ENCODE measurements at regions not wholly inside any gene's neighbourhood (a gene's known extent, or its start where the extent isn't known, plus 50 kb on each side); places are given as distances from the start of the nearest gene placed in this dataset.

- no peak overlapping the region for H3K4me2 ChIP-seq (ENCODE audit: control insufficient read depth, extremely low read depth, insufficient read depth, low read depth, low read length)
- H3K36me3 ChIP-seq (ENCODE audit: control insufficient read depth in 2 of 2, extremely low read depth in 1 of 2, insufficient read depth in 2 of 2, low read length in 2 of 2): no peaks in the 10 kb centered on the region
- DNase-seq (ENCODE audit: low read depth, low spot score): no peak
- H3K4me1 ChIP-seq (ENCODE audit: control insufficient read depth, extremely low read depth, insufficient read depth, low read length): no peaks in the 10 kb centered on the region
- no peak overlapping the region for H3K27ac ChIP-seq (ENCODE audit: control insufficient read depth, insufficient read depth, low read length)
- no peak overlapping the region for H3K4me3 ChIP-seq (ENCODE audit: control insufficient read depth in 2 of 3, extremely low read depth in 1 of 3, insufficient read depth in 2 of 3, low read depth in 1 of 3, low read length in 3 of 3)
- H3K9me1 ChIP-seq (ENCODE audit: control insufficient read depth, extremely low read depth, insufficient read depth, low read length): no peaks in the 10 kb centered on the region
- no peaks in the 10 kb centered on the region for H3K79me2 ChIP-seq (ENCODE audit: control insufficient read depth, insufficient read depth, low read length)
- peaks cover 5% of the 10 kb centered on the region for H3K27me3 ChIP-seq (ENCODE audit: control insufficient read depth, extremely low read depth, insufficient read depth, low read length)
- no peak overlapping the region for H3K9ac ChIP-seq (ENCODE audit: control insufficient read depth, extremely low read depth, insufficient read depth, low read length)
- TF ChIP-seq EZH2 (IDR thresholded peaks at IDR 0.05; ENCODE audit: low read length) (no peak), CTCF (optimal IDR thresholded peaks at IDR 0.05 in 1 of 3, IDR thresholded peaks at IDR 0.05 in 1 of 3, conservative IDR thresholded peaks at IDR 0.05 in 1 of 3; ENCODE audit: extremely low read depth in 1 of 3, insufficient read depth in 2 of 3, low read length in 3 of 3) (no peak)
- no peak for FAIRE-seq
- no peak overlapping the region for H2AFZ ChIP-seq (ENCODE audit: control insufficient read depth, low read length)
- H3K9me3 ChIP-seq (ENCODE audit: control insufficient read depth, low read depth, low read length): no peaks in the 10 kb centered on the region
- no peaks in the 10 kb centered on the region for H4K20me1 ChIP-seq (ENCODE audit: control insufficient read depth, extremely low read depth, insufficient read depth, low read length)
- dilution Hi-C loops (cut with MboI; ENCODE audit: extremely low pct_ligation_motif_present, low sequenced_read_pairs): no loop called here
These were observed 66.6 kb upstream of the NXT1 start for GRCh38 chr20:23284009-23284408.

DNA sequence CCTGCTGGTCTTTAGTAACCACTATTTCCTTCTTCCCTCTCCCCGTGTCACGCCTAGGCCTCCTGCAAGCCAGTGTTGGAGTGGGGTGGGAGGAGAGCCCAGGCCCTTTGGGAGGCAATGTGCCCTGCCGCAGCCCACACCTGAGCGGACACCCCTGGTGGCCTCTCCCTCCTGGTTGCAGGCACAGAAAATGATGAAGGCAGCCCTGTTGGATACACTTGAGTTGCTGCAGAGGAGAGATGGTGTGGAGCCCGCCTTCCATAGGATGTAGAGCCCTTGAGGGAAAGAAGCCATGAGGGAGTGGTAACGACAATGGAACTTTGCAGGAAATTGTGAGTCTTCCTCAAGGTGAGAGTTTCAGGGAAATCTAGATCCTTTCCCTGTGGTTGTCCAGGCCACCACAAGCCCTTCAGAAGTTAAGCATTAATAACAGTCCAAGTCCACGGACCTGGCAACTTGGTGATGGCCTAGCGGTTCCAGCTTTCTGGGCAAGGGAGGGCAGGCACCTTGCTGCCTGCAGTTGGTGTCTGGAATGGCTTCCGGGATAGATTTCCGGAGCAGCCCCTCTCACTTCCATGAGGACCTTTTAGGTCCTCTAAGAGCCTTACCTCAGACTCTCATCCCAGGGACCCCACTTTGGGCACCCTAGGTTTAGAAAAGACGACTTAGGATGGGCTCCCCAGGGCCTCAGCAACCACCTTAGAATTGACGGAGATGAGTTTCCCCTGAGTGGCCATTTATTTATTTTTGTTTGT is 67.3 kb upstream of the NXT1 start:
- Histone ChIP-seq H4K20me1 (ENCODE audit: control insufficient read depth, extremely low read depth, insufficient read depth, low read length) (no peaks in the 10 kb centered on the region), H3K27me3 (ENCODE audit: control insufficient read depth, extremely low read depth, insufficient read depth, low read length) (peaks cover 5% of the 10 kb centered on the region), H3K36me3 (ENCODE audit: control insufficient read depth in 2 of 2, extremely low read depth in 1 of 2, insufficient read depth in 2 of 2, low read length in 2 of 2) (no peaks in the 10 kb centered on the region), H3K79me2 (ENCODE audit: control insufficient read depth, insufficient read depth, low read length) (no peaks in the 10 kb centered on the region), H3K4me1 (ENCODE audit: control insufficient read depth, extremely low read depth, insufficient read depth, low read length) (no peaks in the 10 kb centered on the region), H3K4me2 (ENCODE audit: control insufficient read depth, extremely low read depth, insufficient read depth, low read depth, low read length) (no peak overlapping the region), H3K9me1 (ENCODE audit: control insufficient read depth, extremely low read depth, insufficient read depth, low read length) (no peaks in the 10 kb centered on the region), H3K4me3 (ENCODE audit: control insufficient read depth in 2 of 3, extremely low read depth in 1 of 3, insufficient read depth in 2 of 3, low read depth in 1 of 3, low read length in 3 of 3) (no peak overlapping the region), H3K9ac (ENCODE audit: control insufficient read depth, extremely low read depth, insufficient read depth, low read length) (no peak overlapping the region), H3K27ac (ENCODE audit: control insufficient read depth, insufficient read depth, low read length) (no peak overlapping the region), H3K9me3 (ENCODE audit: control insufficient read depth, low read depth, low read length) (no peaks in the 10 kb centered on the region), H2AFZ (ENCODE audit: control insufficient read depth, low read length) (no peak overlapping the region)
- DNase-seq (ENCODE audit: low read depth, low spot score) (no peak), FAIRE-seq (no peak)
- TF ChIP-seq EZH2 (IDR thresholded peaks at IDR 0.05; ENCODE audit: low read length): no peak
- no peak for TF ChIP-seq CTCF (optimal IDR thresholded peaks at IDR 0.05 in 1 of 3, IDR thresholded peaks at IDR 0.05 in 1 of 3, conservative IDR thresholded peaks at IDR 0.05 in 1 of 3; ENCODE audit: extremely low read depth in 1 of 3, insufficient read depth in 2 of 3, low read length in 3 of 3)
- dilution Hi-C loops (cut with MboI; ENCODE audit: extremely low pct_ligation_motif_present, low sequenced_read_pairs): no loop called here

Measured in keratinocyte (primary cell).